ENCODE measurements at regions not wholly inside any gene's neighbourhood (a gene's known extent, or its start where the extent isn't known, plus 50 kb on each side); places are given as distances from the start of the nearest gene placed in this dataset.

GRCh38 chr7:68491523-68492358, 1106.5 kb upstream of the AUTS2 start:
- ATAC-seq (ENCODE audit: low FRiP score in 2 of 2), result no peak
- Histone ChIP-seq H3K4me1 (no peaks in the 10 kb centered on the region), H3K9me3 (peaks cover 0 to 4% (median 0%) of the 10 kb centered on the region in 4 donors), H3K4me3 (no peak overlapping the region), H3K36me3 (no peaks in the 10 kb centered on the region), H3K27me3 (no peaks in the 10 kb centered on the region), H3K27ac (no peak overlapping the region)
- no peak for DNase-seq
- 81 to 84% methylated on average over 2 of the region's 2 CpGs for WGBS, 2 donors
- TF ChIP-seq EP300 (IDR thresholded peaks at IDR 0.05) (no peak), CTCF (IDR thresholded peaks at IDR 0.05) (no peak), POLR2AphosphoS5 (IDR thresholded peaks at IDR 0.05) (no peak), POLR2A (IDR thresholded peaks at IDR 0.05) (no peak)

- DNase-seq (no peak), ATAC-seq (ENCODE audit: low FRiP score in 2 of 2) (no peak)
- H3K27ac ChIP-seq, result no peak overlapping the region
- no peak for TF ChIP-seq POLR2AphosphoS5 (IDR thresholded peaks at IDR 0.05)
- no peak for TF ChIP-seq CTCF (IDR thresholded peaks at IDR 0.05)
- H3K4me1 ChIP-seq, result no peaks in the 10 kb centered on the region
- H3K4me3 ChIP-seq, result no peak overlapping the region
- WGBS, 2 donors, result 91 to 100% methylated on average over 1 of the region's 1 CpG
- no peaks in the 10 kb centered on the region for H3K36me3 ChIP-seq
- peaks cover 0 to 4% (median 0%) of the 10 kb centered on the region in 4 donors for H3K9me3 ChIP-seq
- H3K27me3 ChIP-seq, result no peaks in the 10 kb centered on the region
These were observed 1106.0 kb upstream of the AUTS2 start for GRCh38 chr7:68492359-68492690.

- Histone ChIP-seq H3K36me3 (no peaks in the 10 kb centered on the region), H3K4me1 (no peaks in the 10 kb centered on the region), H3K27ac (no peak overlapping the region), H3K27me3 (no peaks in the 10 kb centered on the region), H3K4me3 (no peak overlapping the region), H3K9me3 (peaks cover 0 to 5% (median 0%) of the 10 kb centered on the region in 4 donors)
- WGBS, 2 donors, result 69 to 81% methylated on average over 3 of the region's 3 CpGs
- no peak for TF ChIP-seq CTCF (IDR thresholded peaks at IDR 0.05)
- no peak for TF ChIP-seq POLR2A (IDR thresholded peaks at IDR 0.05)
- DNase-seq, result no peak
- no peak for ATAC-seq (ENCODE audit: low FRiP score in 2 of 2)
These were observed 1094.9 kb upstream of the AUTS2 start for GRCh38 chr7:68503400-68503799.

GRCh38 chr7:68504716-68505115, 1093.6 kb upstream of the AUTS2 start:
- H3K9me3 ChIP-seq, result peaks cover 0 to 17% (median 4%) of the 10 kb centered on the region in 4 donors
- no peak overlapping the region for H3K27ac ChIP-seq
- 72 to 74% methylated on average over 1 of the region's 1 CpG for WGBS, 2 donors
- no peaks in the 10 kb centered on the region for H3K27me3 ChIP-seq
- no peaks in the 10 kb centered on the region for H3K36me3 ChIP-seq
- H3K4me1 ChIP-seq, result no peaks in the 10 kb centered on the region
- no peak for ATAC-seq (ENCODE audit: low FRiP score in 2 of 2)
- no peak for TF ChIP-seq POLR2AphosphoS5 (IDR thresholded peaks at IDR 0.05)
- TF ChIP-seq EP300 (IDR thresholded peaks at IDR 0.05), result no peak
- no peak for TF ChIP-seq CTCF (IDR thresholded peaks at IDR 0.05)
- no peak for TF ChIP-seq POLR2A (IDR thresholded peaks at IDR 0.05)
- H3K4me3 ChIP-seq, result no peak overlapping the region
- no peak for DNase-seq

GRCh38 chr7:68505721-68506120, 1092.6 kb upstream of the AUTS2 start:
- Histone ChIP-seq H3K4me1 (no peaks in the 10 kb centered on the region), H3K27ac (no peak overlapping the region), H3K9me3 (peaks cover 0 to 18% (median 4%) of the 10 kb centered on the region in 4 donors), H3K4me3 (no peak overlapping the region), H3K36me3 (no peaks in the 10 kb centered on the region), H3K27me3 (no peaks in the 10 kb centered on the region)
- no peak for ATAC-seq (ENCODE audit: low FRiP score in 2 of 2)
- TF ChIP-seq CTCF (IDR thresholded peaks at IDR 0.05), result no peak
- no peak for TF ChIP-seq POLR2AphosphoS5 (IDR thresholded peaks at IDR 0.05)
- TF ChIP-seq EP300 (IDR thresholded peaks at IDR 0.05), result no peak
- no peak for TF ChIP-seq POLR2A (IDR thresholded peaks at IDR 0.05)
- 90 to 91% methylated on average over 4 of the region's 4 CpGs for WGBS, 2 donors
- no peak for DNase-seq
